Tibial artery (tissue), 4 donors: ENCODE measurements at regions not wholly inside any gene's neighbourhood (a gene's known extent, or its start where the extent isn't known, plus 50 kb on each side); places are given as distances from the start of the nearest gene placed in this dataset.

Experiments used
- DNase-seq, 2 donors: peaks; one replicate each; pipeline ENCODE4 v3.0.0-alpha.2; 2019
- H3K27ac ChIP-seq, 2 donors: fragments of 200-600 bp; sonication (generic) in 1 of 2; 1 replicate in 1 of 2; 2 replicates in 1 of 2; pipeline ENCODE4 v1.5.1; 2018 to 2019; ENCODE audit warnings: mild to moderate bottlenecking in 1 of 2
- H3K27me3 ChIP-seq, 2 donors: fragments of 200-600 bp; sonication (generic) in 1 of 2; one replicate each; pipeline versions ENCODE4 v1.5.1 to v1.6.0; 2016 to 2019
- H3K36me3 ChIP-seq, 3 donors: fragments of 200-600 bp; sonication (generic) in 2 of 3; one replicate each; pipeline ENCODE4 v1.5.1; 2016 to 2019; ENCODE audit warnings: mild to moderate bottlenecking in 2 of 3
- H3K4me1 ChIP-seq, 4 donors: fragments of 200-600 bp; sonication (generic) in 2 of 4; 1 replicate in 3 of 4; 2 replicates in 1 of 4; pipeline ENCODE4 v1.5.1; 2016 to 2019
- H3K4me3 ChIP-seq, 2 donors: fragments of 200-600 bp; sonication (generic) in 1 of 2; 1 replicate in 1 of 2; 2 replicates in 1 of 2; pipeline ENCODE4 v1.5.1; 2018 to 2019; ENCODE audit warnings: mild to moderate bottlenecking in 2 of 2
- H3K9me3 ChIP-seq, 3 donors: fragments of 200-600 bp; sonication (generic) in 1 of 3; one replicate each; pipeline ENCODE4 v1.5.1; 2016 to 2019
- CTCF ChIP-seq, 2 experiments: fragments of 200-600 bp in 1 of 2; fragments of 450-650 bp in 1 of 2; IDR thresholded peaks; one replicate each; pipeline ENCODE4 v1.5.1; 2017 to 2019; ENCODE audit warnings: antibody characterized with exemption in 2 of 2, mild to moderate bottlenecking in 1 of 2, moderate library complexity in 1 of 2
- intact Hi-C: fragments of 100-400 bp; cut with DNase I; formaldehyde crosslinking; loops from one replicate; pipeline ENCODE4 v1.15.0; 2023; ENCODE audit warnings: low total_unique reads

DNA sequence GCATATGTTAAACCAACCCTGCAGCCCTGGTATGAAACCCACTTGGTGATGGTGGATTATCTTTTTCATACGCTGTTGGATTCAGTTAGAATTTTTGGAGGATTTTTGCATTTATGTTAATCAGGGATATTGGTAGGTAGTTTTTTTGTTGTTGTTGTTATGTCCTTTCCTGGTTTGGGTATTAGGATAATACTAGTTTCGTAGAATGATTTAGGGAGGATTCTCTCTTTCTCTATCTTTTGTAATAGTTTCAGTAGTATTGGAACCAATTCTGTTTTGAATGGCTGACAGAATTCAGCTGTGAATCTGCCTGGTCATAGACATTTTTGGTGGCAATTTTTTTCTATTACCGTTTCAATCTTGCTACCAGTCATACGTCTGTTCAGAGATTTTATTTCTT is 305.4 kb downstream of the IDS start:
- H3K9me3 ChIP-seq, result no peaks in the 10 kb centered on the region
- no peak overlapping the region for H3K4me3 ChIP-seq
- H3K36me3 ChIP-seq, result no peaks in the 10 kb centered on the region
- H3K4me1 ChIP-seq, result no peaks in the 10 kb centered on the region
- no peak for DNase-seq
- intact Hi-C loops, result no loop called here
- no peak for TF ChIP-seq CTCF (IDR thresholded peaks at IDR 0.05)
- no peaks in the 10 kb centered on the region for H3K27me3 ChIP-seq
- H3K27ac ChIP-seq, result no peak overlapping the region

- intact Hi-C loops, result no loop called here
- Histone ChIP-seq H3K27ac (no peak overlapping the region), H3K4me1 (no peaks in the 10 kb centered on the region), H3K4me3 (no peak overlapping the region), H3K27me3 (no peaks in the 10 kb centered on the region), H3K36me3 (no peaks in the 10 kb centered on the region), H3K9me3 (no peaks in the 10 kb centered on the region)
- DNase-seq, result no peak
- no peak for TF ChIP-seq CTCF (IDR thresholded peaks at IDR 0.05)
These were observed 305.9 kb downstream of the IDS start for GRCh38 chrX:149198980-149199732.

DNA sequence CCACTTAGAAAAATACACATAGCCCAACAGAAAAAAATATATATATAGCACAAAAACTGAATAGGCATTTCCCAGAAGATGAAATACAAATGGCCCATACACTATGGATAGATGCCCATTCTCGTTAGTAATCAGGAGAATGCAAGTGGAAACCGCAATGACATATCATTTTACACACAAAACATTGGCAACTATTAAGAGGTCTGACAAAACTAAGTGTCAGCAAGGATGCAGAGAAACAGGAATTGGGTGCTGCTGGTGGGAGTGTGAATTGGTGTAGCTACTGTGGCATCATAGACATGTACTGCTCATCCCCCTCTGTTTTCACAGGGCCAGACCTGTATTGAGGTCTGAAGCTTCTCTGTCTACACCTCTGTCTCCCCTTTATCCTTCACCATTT is 320.0 kb downstream of the IDS start:
- H3K27me3 ChIP-seq, result no peaks in the 10 kb centered on the region
- H3K4me3 ChIP-seq, result no peak overlapping the region
- H3K9me3 ChIP-seq, result no peaks in the 10 kb centered on the region
- no peaks in the 10 kb centered on the region for H3K36me3 ChIP-seq
- H3K4me1 ChIP-seq, result no peaks in the 10 kb centered on the region
- no peak overlapping the region for H3K27ac ChIP-seq
- TF ChIP-seq CTCF (IDR thresholded peaks at IDR 0.05), result no peak
- intact Hi-C loops, result no loop called here
- DNase-seq, result no peak

GRCh38 chrX:149161435-149162088 is 343.5 kb downstream of the IDS start:
- TF ChIP-seq CTCF (IDR thresholded peaks at IDR 0.05), result no peak
- H3K4me3 ChIP-seq, result no peak overlapping the region
- intact Hi-C loops, result no loop called here
- no peaks in the 10 kb centered on the region for H3K27me3 ChIP-seq
- no peaks in the 10 kb centered on the region for H3K36me3 ChIP-seq
- H3K9me3 ChIP-seq, result no peaks in the 10 kb centered on the region
- H3K4me1 ChIP-seq, result no peaks in the 10 kb centered on the region
- no peak for DNase-seq
- no peak overlapping the region for H3K27ac ChIP-seq

DNA sequence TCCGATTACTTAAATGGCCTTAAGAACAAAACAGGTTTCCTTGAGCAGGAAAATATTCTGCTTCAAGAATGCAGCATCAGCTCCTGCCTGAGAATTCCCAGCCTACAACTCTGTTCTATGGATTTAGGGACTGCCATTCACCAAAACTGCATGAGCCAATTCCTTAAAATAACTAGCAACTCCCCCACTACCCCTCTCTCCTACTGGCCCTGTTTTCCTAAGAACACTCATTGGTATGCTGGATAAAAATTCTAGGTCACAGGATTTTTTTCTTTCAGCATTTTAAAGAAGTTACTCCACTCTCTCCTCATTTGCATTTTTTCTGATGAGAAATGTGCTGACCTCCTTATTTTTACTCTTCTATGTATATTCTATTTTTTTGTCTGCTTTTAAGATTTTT is 347.1 kb downstream of the IDS start:
- no peaks in the 10 kb centered on the region for H3K27me3 ChIP-seq

More for the DNA sequence above, 347.1 kb downstream of the IDS start:
- Histone ChIP-seq H3K4me1 (no peaks in the 10 kb centered on the region), H3K27ac (no peak overlapping the region), H3K9me3 (no peaks in the 10 kb centered on the region), H3K4me3 (no peak overlapping the region), H3K36me3 (no peaks in the 10 kb centered on the region)
- no peak for TF ChIP-seq CTCF (IDR thresholded peaks at IDR 0.05)
- intact Hi-C loops, result no loop called here
- no peak for DNase-seq
